ENCODE measurements at regions not wholly inside any gene's neighbourhood (a gene's known extent, or its start where the extent isn't known, plus 50 kb on each side); places are given as distances from the start of the nearest gene placed in this dataset.

- no peak for DNase-seq
- H3K9me3 ChIP-seq: no peaks in the 10 kb centered on the region
- no peak overlapping the region for H2AFZ ChIP-seq (ENCODE audit: low read depth)
- no peak overlapping the region for H3K9ac ChIP-seq
- H3K27ac ChIP-seq (ENCODE audit: low read depth in 2 of 2, low read length in 1 of 2): no peak overlapping the region
- CTCF ChIA-PET: no interaction called here
- WGBS (ENCODE audit: low lambda C conversion rate): 77% methylated on average over 3 of the region's 3 CpGs
- no peaks in the 10 kb centered on the region for H3K9me2 ChIP-seq
- no peaks in the 10 kb centered on the region for H3K27me3 ChIP-seq (ENCODE audit: insufficient read depth)
- H3K36me3 ChIP-seq (replicated peaks in 1 of 2; ENCODE audit: control insufficient read depth in 1 of 2, insufficient read depth in 2 of 2, low read length in 1 of 2): no peaks in the 10 kb centered on the region
- H4K20me1 ChIP-seq (ENCODE audit: insufficient read depth): no peaks in the 10 kb centered on the region
- POLR2A ChIA-PET: no interaction called here
- H3K4me1 ChIP-seq (ENCODE audit: control insufficient read depth in 1 of 2, insufficient read depth in 2 of 2, low read depth in 1 of 2, low read length in 1 of 2): no peaks in the 10 kb centered on the region
- no peak overlapping the region for H3K4me3 ChIP-seq (ENCODE audit: low read depth in 2 of 2, low read length in 1 of 2)
- no peak overlapping the region for H3K4me2 ChIP-seq
- H3K79me2 ChIP-seq (ENCODE audit: insufficient read depth): no peaks in the 10 kb centered on the region
- TF ChIP-seq TCF12 (IDR thresholded peaks at IDR 0.05): no peak
- TF ChIP-seq MAX (IDR thresholded peaks at IDR 0.05; ENCODE audit: low read depth): no peak
- TF ChIP-seq NFIC (IDR thresholded peaks at IDR 0.05; ENCODE audit: borderline replicate concordance): no peak
- no peak for TF ChIP-seq TEAD4 (IDR thresholded peaks at IDR 0.05; ENCODE audit: borderline replicate concordance, insufficient read depth)
- no peak for TF ChIP-seq EP300 (IDR thresholded peaks at IDR 0.05; ENCODE audit: borderline replicate concordance in 1 of 2, low read depth in 1 of 2, low read length in 1 of 2)
- TF ChIP-seq RAD21 (IDR thresholded peaks at IDR 0.05; ENCODE audit: low read length): no peak
- TF ChIP-seq JUND (IDR thresholded peaks at IDR 0.05): no peak
- no peak for TF ChIP-seq CTCF (IDR thresholded peaks at IDR 0.05)
- no peak for TF ChIP-seq GABPA (IDR thresholded peaks at IDR 0.05; ENCODE audit: low read depth)
- TF ChIP-seq RCOR1 (IDR thresholded peaks at IDR 0.05; ENCODE audit: low read length): no peak
- TF ChIP-seq TAF1 (IDR thresholded peaks at IDR 0.05; ENCODE audit: borderline replicate concordance, low read depth, low read length): no peak
- TF ChIP-seq, protein P1, sequence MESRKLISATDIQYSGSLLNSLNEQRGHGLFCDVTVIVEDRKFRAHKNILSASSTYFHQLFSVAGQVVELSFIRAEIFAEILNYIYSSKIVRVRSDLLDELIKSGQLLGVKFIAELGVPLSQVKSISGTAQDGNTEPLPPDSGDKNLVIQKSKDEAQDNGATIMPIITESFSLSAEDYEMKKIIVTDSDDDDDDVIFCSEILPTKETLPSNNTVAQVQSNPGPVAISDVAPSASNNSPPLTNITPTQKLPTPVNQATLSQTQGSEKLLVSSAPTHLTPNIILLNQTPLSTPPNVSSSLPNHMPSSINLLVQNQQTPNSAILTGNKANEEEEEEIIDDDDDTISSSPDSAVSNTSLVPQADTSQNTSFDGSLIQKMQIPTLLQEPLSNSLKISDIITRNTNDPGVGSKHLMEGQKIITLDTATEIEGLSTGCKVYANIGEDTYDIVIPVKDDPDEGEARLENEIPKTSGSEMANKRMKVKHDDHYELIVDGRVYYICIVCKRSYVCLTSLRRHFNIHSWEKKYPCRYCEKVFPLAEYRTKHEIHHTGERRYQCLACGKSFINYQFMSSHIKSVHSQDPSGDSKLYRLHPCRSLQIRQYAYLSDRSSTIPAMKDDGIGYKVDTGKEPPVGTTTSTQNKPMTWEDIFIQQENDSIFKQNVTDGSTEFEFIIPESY (IDR thresholded peaks at IDR 0.05; ENCODE audit: borderline replicate concordance, low read depth): no peak
- no peak for TF ChIP-seq SIN3A (IDR thresholded peaks at IDR 0.05; ENCODE audit: borderline replicate concordance, low read depth, low read length)
- TF ChIP-seq EZH2phosphoT487 (IDR thresholded peaks at IDR 0.05; ENCODE audit: borderline replicate concordance, low read depth): no peak
- TF ChIP-seq FOXJ3 (CRISPR knock-in tag; IDR thresholded peaks at IDR 0.05): no peak
- no peak for TF ChIP-seq MEF2A (IDR thresholded peaks at IDR 0.05; ENCODE audit: borderline replicate concordance, low read depth)
- H3F3A ChIP-seq (replicated peaks; ENCODE audit: insufficient read depth): no peaks in the 10 kb centered on the region
Observed at GRCh38 chr5:106910486-106910885, 760.3 kb downstream of the EFNA5 start.

GRCh38 chr5:106909716-106910115 is 761.0 kb downstream of the EFNA5 start:
- Histone ChIP-seq H2AFZ (ENCODE audit: low read depth) (no peak overlapping the region), H4K20me1 (ENCODE audit: insufficient read depth) (no peaks in the 10 kb centered on the region), H3F3A (replicated peaks; ENCODE audit: insufficient read depth) (no peaks in the 10 kb centered on the region), H3K9ac (no peak overlapping the region), H3K27ac (ENCODE audit: low read depth in 2 of 2, low read length in 1 of 2) (no peak overlapping the region), H3K4me2 (no peak overlapping the region), H3K36me3 (replicated peaks in 1 of 2; ENCODE audit: control insufficient read depth in 1 of 2, insufficient read depth in 2 of 2, low read length in 1 of 2) (no peaks in the 10 kb centered on the region), H3K9me2 (no peaks in the 10 kb centered on the region), H3K27me3 (ENCODE audit: insufficient read depth) (no peaks in the 10 kb centered on the region), H3K4me3 (ENCODE audit: low read depth in 2 of 2, low read length in 1 of 2) (no peak overlapping the region), H3K79me2 (ENCODE audit: insufficient read depth) (no peaks in the 10 kb centered on the region), H3K4me1 (ENCODE audit: control insufficient read depth in 1 of 2, insufficient read depth in 2 of 2, low read depth in 1 of 2, low read length in 1 of 2) (no peaks in the 10 kb centered on the region), H3K9me3 (no peaks in the 10 kb centered on the region)
- POLR2A ChIA-PET: no interaction called here
- 75% methylated on average over 1 of the region's 1 CpG for WGBS (ENCODE audit: low lambda C conversion rate)
- CTCF ChIA-PET: no interaction called here
- DNase-seq: no peak
- TF ChIP-seq RCOR1 (IDR thresholded peaks at IDR 0.05; ENCODE audit: low read length): no peak
- TF ChIP-seq POLR2AphosphoS5 (IDR thresholded peaks at IDR 0.05; ENCODE audit: low read depth, low read length): no peak
- no peak for TF ChIP-seq GABPA (IDR thresholded peaks at IDR 0.05; ENCODE audit: low read depth)
- no peak for TF ChIP-seq SIN3A (IDR thresholded peaks at IDR 0.05; ENCODE audit: borderline replicate concordance, low read depth, low read length)
- no peak for TF ChIP-seq GATA2 (CRISPR knock-in tag; IDR thresholded peaks at IDR 0.05)
- TF ChIP-seq CTCF (IDR thresholded peaks at IDR 0.05): no peak
- TF ChIP-seq USF2 (IDR thresholded peaks at IDR 0.05; ENCODE audit: borderline replicate concordance, low read depth, low read length): no peak
